HG02870 (cell line): ENCODE measurements at regions not wholly inside any gene's neighbourhood (a gene's known extent, or its start where the extent isn't known, plus 50 kb on each side); places are given as distances from the start of the nearest gene placed in this dataset.

Experiments
- ATAC-seq: cut with Tn5 transposase; IDR thresholded peaks from one replicate; pipeline ENCODE4 v1.9.1; 2021; ENCODE audit warnings: mild to moderate bottlenecking, moderate library complexity; ENCODE audit not compliant: unreplicated experiment

DNA sequence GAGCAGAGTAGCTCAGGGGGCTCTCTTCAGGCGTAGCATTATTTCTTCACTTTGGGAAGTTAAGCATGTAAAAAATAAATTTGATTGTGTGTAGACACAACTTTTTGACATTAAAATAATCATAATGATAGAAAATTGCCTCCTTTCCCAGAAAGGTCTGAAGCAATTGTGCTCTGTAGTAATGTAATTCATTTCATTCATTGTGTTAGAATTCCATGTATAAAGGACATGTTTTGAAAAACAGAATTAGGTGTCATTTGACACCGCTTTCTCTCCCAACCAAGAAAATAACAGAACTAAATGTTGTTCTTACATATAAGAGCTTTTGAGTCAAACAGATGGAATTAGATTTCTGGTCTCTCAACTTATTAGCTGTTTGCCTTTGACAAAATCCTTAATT is 1064.2 kb upstream of the FAM98A start:
- ATAC-seq = no peak

GRCh38 chr2:34660741-34661140 is 1061.6 kb upstream of the FAM98A start:
- ATAC-seq = no peak

DNA sequence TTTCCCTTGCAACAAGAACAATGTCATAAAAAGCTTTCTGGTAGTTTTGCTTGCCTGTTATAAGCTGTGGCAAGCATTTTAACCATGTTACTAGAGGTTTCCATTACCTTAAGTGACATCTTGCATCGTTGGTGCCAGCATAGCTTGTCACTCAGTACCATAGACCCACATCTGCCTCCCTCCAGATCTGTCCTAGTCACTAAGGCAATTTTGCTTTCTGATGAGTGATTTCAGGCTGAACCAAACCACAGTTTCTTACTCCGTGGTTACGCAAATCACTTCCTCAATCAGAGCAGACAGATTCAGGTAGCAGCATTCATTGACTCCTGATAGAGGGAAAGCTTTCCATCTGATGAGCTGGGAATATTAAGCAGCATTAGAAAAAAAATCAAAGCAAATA is 1057.5 kb upstream of the FAM98A start:
- ATAC-seq = peak; percentile 65

DNA sequence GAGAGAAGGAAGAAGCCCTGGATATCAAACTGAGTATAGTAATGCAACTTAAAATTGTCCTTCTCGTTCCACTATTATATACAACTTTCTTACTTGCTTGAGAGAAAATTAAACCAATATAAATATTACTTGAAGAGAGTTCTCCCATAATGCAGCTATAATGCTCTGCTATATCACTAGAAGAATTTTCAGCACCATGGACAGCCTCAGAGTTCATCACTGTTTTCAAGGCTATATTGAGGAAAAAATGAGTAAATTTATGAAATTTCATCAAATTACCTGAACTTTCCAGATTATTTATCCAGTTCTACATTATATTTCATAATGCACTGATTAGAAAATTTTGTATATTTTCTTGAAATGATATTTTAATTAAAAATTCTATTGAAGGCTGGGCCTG is 1053.5 kb upstream of the FAM98A start:
- ATAC-seq = no peak

DNA sequence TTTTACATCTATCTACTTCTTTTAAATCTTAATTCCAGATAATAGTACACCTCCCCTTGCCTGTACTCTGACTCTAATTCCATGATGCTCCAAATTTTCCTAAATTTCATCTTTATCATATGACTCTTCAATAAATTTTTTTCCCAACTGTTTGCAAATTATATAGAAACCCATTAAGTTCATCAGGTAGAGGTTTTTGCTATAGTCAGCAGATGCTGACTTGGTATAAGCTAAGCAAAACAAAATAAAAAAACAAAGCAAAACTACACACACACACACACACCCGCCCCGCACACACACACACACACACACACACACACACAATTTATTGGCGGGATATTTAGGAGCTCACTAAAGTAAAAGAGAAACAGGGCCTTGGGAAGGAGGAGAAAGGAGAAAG is 1047.8 kb upstream of the FAM98A start:
- no peak for ATAC-seq

- no peak for ATAC-seq
These were observed 1033.2 kb upstream of the FAM98A start for GRCh38 chr2:34632327-34632726.

DNA sequence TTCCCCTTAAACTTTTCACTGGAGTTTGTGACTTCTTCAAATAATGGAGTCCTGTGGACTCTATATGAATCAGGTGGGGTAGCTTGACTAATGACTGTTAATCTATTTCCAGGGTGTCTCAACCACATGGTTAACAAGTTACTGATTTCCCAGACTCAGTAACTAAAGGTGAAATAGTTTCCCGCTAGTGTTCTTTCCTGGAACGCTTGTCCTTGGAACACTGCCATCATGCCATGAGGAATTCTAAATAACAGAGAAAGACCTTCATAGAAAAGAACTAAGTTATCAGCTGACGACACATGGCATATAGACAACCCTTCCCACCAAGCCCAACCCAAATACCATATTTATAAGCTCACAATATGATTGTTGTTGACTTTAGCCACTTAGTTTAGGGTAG is 1027.9 kb upstream of the FAM98A start:
- ATAC-seq = no peak

DNA sequence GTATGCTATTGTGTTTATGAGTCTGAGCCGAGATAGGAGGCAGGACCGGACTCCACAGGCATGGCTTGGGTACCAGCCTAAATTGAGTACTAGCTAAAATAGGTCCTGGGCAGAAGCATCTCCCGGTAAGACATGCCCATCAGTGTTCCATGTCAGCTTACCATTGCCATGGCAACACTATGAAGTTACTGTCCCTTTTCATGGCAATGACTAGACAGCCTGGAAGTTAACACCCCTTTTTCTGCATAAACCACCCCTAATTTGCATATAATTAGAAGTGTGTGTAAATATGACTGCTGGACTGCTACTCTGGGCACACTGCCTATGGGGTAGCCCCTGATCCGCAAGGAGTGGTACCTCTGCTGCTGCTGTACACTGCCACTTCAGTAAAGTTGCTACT is 1005.1 kb upstream of the FAM98A start:
- ATAC-seq = no peak

- no peak for ATAC-seq
These were observed 1003.2 kb upstream of the FAM98A start for GRCh38 chr2:34602262-34602661.

DNA sequence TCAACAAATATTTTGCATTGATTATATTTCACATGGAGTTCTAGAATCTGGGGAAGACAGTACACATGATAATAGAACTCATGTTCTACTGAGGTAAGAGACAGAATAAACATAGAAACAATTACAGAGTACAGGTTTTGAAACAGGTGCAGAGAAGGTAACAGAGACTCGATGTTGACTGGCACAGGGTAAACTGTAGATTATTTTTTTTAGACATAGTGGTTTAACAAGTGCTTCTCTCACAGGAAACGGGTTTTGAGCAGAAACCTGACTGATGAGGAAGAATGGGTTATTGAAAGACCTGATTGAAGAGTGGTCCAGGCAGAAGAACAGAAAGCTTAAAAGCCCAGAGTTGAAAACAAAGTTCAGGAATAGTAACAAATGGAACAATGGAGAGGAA is 1002.5 kb upstream of the FAM98A start:
- no peak for ATAC-seq

DNA sequence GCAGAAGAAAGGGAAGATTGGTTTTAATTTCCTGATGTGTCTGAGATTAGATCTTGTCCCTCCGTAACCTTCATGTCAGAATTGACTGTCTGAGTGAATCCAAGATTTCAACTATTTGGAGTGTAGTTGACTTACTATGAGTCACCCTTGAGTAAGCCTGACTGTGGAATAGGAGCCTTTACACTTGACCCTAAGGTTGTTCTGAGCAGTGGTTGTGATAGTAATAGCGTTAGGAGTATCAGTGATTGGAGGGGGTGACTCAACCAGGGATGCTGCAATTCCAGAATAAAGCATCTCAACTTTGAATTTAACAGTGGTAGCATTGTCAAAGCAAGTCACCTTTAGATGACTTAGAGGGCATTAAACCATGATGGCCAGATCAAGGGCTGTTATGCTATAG is 979.5 kb upstream of the FAM98A start:
- ATAC-seq = no peak

DNA sequence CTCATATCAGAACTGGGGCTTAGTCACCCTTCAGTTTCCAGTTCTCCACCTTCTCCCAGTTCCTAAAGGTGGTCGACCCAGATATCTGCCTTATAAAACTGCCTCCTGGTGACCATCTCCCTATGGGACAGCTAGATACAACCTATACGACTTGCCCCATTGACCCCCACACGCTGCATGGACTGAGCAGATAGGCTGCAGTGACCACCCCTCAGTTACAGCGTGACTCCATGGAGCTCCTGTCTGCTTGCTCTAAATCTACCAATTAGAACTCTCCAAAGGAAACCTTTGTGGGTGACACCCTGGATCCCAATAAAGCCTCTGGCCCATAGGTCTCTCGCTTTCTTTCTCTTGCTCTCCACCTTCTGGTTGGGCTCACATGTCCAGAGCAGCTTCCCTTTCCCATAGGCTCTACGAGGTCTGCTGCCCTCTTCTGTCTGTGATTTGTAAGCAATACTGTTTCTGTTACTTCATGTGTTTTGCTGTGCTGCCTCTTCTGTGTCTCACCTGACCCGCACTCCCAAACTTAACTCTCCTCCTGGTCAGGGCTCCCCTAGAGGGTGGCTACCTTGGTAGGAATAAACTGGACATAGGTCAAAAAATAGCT is 971.3 kb upstream of the FAM98A start:
- no peak for ATAC-seq

DNA sequence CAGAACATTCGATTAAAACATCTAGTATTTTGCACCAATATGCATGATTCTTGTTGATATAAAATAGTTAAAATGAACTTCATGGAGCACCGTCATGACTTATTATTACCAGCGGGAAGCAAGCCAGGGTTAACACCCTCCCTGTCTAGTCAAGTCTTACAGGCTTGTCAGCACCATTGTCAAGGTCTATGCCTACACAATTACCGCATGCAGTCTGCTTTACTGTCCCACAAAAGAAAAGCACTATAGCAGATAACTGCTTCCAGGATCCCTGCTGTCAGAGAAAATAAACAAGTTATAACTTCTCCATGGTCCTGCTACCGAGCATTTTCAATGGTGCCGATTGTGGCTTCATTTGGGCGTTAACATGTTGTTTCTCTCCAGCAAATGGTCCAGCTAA is 968.0 kb upstream of the FAM98A start:
- ATAC-seq = no peak

- ATAC-seq = no peak
These were observed 953.2 kb upstream of the FAM98A start for GRCh38 chr2:34552337-34552736.

DNA sequence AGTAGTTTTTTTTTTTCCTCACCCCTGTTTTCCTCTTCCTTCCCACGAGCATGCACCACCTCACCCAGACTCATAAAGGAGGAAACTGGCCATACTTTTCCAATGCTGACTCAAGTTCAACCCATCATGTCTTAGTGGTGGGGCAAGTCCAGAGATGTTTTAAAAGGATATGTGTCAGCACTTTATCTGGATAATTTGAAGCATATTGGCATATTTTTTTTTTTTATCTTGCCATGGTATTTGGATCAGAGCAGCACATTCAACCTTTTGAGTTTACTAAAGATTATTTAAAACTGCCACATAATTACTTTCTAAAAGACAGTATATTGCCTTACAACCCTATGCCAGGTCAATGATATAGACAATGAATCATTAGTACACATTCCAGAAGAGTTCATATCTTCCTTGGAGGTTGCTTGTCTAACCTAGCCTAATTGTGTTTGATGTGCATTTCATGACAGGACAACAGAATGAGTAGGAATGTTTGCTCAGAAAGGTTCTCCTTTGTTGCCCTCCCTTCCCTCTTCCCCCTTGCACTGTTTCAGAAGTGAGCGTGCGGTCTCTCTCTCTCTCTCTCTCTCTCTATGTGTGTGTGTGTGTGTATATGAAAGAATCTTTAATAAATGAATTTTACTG is 950.7 kb upstream of the FAM98A start:
- ATAC-seq = no peak

DNA sequence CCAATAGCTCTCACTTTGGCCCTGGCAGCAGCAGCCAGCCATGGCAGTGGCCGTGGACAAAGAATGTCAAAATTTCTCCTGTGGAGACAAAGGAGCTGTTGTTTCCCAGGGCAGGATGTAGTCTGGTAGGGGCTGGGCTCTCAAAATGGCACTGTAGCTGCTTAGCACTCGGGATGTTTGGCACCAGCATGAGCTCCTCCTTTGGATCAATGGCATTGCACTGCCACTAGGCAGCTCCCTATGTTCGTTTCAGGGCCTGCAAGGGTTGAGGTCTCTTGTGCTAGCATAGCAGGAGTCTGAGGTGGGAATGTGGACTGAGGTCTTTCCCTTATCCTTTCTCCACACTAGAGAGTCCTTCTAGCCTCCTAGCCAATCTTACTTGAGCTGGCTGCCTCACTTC is 948.8 kb upstream of the FAM98A start:
- no peak for ATAC-seq

DNA sequence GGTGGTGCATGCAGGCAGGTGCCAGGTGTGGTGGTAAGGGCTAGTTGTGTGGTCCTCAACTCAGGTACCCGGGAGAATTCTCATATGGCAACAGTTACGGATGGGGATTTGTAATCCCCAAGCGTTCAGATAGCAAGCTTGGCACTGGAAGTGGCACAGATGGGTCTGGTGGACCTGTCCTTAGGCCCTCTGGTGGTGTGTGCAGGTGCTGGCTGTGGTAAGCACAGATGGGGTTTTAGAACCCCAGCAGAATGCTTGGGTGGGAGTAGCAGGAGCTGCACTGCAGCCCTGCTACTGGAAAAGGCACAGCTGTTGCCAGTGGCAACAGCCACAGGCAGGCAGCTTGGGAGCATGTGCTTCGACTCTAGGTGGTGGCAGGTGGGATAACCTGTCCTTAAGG is 948.2 kb upstream of the FAM98A start:
- no peak for ATAC-seq

GRCh38 chr2:34545486-34546136 is 946.5 kb upstream of the FAM98A start:
- ATAC-seq = no peak

GRCh38 chr2:34534761-34535160 is 935.7 kb upstream of the FAM98A start:
- no peak for ATAC-seq

- no peak for ATAC-seq
These were observed 935.2 kb upstream of the FAM98A start for GRCh38 chr2:34534341-34534740.

- no peak for ATAC-seq
These were observed 934.6 kb upstream of the FAM98A start for GRCh38 chr2:34533585-34534183.

DNA sequence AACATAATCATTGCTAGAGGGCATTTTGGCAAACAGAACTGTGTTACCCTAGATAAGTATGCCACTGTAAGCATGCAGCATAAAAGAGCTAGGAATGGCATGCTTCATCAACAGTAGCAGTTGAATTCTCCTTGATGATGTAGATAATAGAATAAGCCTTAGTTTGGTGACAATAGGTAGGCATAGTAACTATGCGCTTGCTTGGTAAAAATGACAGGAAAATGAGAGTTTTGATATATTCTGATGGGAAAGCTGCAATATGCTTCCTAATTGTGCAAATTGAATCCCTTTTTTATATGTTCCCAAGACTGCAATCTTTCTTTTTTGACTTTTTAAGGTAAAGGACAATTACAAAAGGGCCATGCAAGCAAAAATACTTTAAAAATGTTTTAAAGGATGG is 930.9 kb upstream of the FAM98A start:
- no peak for ATAC-seq
